ENCODE measurements at regions not wholly inside any gene's neighbourhood (a gene's known extent, or its start where the extent isn't known, plus 50 kb on each side); places are given as distances from the start of the nearest gene placed in this dataset.
"Not testable (repeated sequence)": the region's sequence is repeated elsewhere in the genome, so short reads cannot be mapped to it uniquely, and the experiment has no call there.

DNA sequence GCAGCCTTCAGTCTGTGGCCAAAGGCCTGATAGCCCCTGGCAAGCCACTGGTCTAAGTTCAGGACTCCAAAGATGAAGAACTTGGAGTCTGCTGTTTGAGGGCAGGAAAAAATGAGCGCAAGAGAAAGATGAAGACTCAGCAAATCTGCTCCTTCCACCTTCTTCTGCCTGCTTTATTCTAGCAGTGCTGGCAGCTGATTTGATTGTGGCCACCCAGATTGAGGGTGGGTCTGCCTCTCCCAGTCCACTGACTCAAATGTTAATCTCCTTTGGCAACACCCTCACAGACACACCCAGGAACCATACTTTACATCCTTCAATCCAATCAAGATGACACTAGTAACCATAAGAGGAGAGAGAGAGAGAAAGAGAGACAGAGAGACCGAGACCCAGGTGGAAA lies 127.6 kb downstream of the UTP18 start:
- no peak for DNase-seq (ENCODE audit: low read depth in 2 of 2, low spot score in 1 of 2)

DNA sequence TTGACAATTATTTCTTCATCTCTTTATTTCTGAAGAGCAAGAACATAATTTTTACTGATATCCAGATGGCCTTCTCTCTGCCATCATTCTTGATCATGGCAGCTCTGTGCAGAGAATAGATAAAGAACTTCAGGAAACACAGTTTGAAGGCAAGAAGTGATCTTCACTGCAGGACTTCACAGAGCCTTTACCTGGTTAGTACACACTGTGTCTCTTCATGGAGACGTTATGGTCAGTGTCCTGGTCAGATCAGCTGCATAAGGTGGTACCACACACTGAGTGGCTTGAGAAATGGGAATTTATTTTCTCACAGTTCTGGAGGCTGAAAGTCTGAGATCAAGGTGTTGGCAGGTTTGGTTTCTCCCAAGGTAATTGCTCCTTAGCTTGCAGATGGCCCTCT lies 129.5 kb downstream of the UTP18 start:
- DNase-seq (ENCODE audit: low read depth in 2 of 2, low spot score in 1 of 2), result no peak

DNA sequence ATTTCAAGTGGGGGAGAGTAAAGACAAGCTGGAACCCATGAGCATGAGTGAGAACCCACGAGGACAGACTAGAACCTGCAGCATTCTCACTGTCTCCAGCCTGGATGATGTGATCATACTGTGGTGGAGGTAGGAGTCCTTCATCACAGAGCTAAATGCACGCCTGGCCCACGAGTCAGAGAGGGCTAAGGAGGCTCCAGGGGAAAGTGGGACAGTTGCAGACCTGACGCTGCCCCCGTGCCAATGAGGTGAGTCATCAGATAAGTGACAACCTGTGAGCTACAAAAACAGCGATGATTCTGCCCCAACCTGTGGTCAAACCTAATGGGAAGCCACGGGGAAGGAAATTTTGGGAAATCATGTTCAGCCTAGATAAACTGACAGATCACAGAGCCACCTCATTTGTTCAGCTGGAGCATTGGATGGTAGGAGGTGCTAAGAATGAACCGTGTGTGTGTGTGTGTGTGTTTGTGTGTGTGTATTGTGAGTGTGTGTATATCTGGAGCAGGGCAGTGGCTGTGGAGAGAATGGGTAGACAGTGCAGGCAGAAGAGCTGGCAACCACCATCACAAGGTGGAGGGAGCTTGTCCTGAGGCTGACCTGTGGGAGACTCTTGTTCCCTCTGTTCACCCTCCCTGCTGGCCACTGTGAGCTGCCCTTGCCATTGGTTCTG lies 131.8 kb downstream of the UTP18 start:
- DNase-seq (ENCODE audit: low read depth in 2 of 2, low spot score in 1 of 2), result no peak

DNA sequence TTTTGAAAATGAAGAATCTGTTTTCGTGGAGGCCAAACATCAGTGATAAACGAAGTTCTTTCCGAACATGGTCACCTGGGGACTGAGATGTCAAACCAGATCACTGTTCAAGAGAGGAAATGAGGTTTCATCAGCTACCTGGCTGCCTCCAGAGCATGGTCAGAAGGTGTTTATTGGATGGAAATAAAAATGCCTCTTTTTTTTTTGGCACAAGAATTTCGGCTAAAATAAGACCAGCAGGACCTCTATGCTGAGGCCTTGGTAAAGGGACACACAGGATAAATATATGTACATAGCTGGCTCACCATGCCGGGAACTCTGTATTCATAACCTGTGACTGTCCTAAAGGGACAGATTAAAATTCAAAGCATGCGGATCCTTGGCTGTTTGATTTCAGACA lies 135.3 kb downstream of the UTP18 start:
- DNase-seq (ENCODE audit: low read depth in 2 of 2, low spot score in 1 of 2), result no peak

DNA sequence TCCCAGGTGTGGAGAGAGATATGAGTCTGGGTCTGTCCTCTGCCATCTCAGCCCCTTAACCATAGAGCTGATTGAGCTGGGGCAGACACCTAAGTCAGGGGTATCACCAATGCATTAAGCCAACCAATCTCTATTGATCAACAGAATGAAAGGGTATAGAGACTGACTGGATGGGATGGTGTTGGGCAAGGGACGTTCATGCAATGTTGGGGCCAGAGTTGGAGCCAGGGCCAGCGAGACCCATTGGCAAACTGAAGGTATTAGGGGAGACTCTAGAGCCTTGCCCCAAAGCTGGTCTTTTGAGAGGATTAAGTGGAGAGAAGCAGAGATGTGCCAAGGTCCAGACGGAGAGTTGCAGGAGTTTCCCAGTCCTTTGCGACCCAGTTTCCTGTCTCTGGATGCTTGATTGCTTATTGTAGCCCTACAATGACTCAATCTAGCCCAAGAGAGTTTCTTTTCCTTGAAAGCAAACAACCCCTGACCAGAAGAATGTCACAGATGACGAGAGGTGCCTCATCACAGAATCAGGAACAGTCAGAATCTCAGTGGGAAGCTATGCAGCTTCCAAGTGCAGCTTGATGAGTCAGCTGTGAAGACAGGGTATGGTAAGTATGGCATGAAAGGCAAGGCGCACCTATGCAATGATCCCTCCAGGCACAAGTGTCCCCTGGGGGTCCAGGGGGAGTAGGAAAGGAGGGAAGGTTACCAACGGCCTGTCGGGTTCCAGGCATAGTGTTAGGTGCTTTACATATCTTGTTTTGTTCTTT lies 137.2 kb downstream of the UTP18 start:
- DNase-seq (ENCODE audit: low read depth in 2 of 2, low spot score in 1 of 2), result no peak

DNA sequence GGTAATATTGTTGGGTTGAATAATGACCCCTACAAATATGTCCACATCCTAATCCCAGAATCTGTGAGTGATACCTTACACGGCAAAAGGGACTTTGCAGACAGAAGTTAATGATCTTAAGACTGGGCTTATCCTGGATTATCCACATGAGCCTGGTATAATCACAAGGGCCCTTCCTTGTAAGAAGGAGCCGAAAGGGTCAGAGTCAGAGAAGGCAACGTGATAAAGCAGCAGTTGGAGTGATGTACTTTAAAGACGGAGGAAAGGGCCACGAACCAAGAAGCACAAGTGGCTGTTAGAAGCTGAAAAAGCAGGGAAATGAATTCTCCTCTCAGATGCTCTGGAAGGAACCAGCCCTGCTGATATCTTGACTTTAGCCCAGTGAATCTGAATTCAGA lies 137.8 kb downstream of the UTP18 start:
- no peak for DNase-seq (ENCODE audit: low read depth in 2 of 2, low spot score in 1 of 2)

DNA sequence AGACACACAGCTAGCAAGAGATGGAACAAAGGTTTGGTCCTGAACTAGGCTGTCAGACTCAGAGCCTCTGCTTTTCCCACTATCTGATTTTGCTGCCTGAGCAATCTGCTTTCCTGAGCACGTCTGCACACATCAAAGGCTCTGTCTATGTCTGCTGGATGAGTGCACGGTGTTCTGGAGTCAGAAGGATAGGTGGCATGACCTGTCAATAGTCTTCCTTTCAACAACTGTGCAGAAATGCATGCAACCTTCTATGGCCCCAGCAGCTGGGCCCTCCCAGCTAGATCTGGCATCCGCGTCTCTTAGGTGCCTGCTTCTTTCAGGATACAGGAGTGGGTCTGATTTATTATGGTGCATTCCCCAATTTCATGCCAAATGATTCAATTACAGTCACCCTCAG lies 138.3 kb downstream of the UTP18 start:
- DNase-seq (ENCODE audit: low read depth in 2 of 2, low spot score in 1 of 2), result no peak

GRCh38 chr17:51401279-51401678 lies 140.9 kb downstream of the UTP18 start:
- DNase-seq (ENCODE audit: low read depth in 2 of 2, low spot score in 1 of 2), result no peak

DNA sequence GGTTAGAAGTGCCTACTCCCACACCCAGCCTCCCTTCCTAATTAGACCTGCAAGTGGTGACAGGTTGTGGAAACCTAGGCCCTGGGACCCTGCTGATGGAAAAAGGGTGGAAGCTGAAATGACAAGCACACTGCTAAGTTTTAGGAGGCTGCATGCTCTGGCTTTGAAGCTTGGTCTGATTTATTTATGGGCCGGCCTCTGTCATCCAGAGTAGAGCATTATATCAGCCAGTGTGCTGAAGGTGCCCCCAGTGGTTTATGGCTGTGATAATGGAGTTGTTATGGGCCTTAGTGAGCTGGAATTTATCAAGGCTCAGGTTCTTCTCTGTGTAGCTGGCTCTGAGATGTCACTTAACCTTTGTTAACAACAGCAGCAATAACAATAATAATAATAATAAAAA lies 142.6 kb downstream of the UTP18 start:
- no peak for DNase-seq (ENCODE audit: low read depth in 2 of 2, low spot score in 1 of 2)

GRCh38 chr17:51407576-51407975 lies 147.2 kb downstream of the UTP18 start:
- no peak for DNase-seq (ENCODE audit: low read depth in 2 of 2, low spot score in 1 of 2)

DNA sequence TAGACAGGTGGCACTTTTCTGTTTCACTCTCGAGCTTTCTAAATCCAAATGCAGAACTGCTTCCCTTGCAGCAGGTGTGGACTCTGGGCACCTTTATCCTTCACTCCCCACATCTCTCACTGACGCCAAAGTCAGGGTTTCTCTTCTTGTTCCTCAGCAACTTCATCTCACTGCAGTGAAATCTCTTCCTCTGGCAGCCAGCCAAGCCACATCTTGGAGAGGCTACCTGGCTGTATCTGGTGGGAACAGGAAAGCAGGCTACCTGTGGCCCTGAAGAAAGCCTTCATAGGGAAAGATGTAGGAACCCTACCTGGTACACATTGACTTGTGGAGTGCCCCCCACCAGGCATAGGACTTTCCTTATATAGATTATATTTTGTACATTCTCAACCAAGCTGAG lies 159.1 kb downstream of the UTP18 start:
- no peak for DNase-seq (ENCODE audit: low read depth in 2 of 2, low spot score in 1 of 2)

DNA sequence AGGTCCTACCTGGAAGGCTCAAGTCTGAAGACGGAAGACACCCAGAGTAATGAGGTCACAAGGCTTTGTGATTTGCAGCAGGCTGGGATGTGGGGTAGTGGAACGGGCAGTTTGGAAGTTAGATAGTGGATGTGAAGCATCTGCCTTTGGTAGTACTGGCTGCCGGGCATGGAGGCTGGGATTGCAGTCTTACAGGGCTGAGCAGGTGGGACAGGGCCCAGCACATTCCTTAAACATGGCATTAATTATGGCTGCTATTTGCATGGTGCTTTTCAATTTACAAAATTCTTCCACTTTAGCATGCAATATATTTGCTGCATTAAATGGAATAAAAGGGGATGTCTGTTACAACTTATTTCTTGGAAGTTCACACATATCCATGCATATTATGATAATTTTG lies 161.2 kb downstream of the UTP18 start:
- no peak for DNase-seq (ENCODE audit: low read depth in 2 of 2, low spot score in 1 of 2)

- no peak for DNase-seq (ENCODE audit: low read depth in 2 of 2, low spot score in 1 of 2)
Observed at GRCh38 chr17:51422634-51423033, 162.3 kb downstream of the UTP18 start.

DNA sequence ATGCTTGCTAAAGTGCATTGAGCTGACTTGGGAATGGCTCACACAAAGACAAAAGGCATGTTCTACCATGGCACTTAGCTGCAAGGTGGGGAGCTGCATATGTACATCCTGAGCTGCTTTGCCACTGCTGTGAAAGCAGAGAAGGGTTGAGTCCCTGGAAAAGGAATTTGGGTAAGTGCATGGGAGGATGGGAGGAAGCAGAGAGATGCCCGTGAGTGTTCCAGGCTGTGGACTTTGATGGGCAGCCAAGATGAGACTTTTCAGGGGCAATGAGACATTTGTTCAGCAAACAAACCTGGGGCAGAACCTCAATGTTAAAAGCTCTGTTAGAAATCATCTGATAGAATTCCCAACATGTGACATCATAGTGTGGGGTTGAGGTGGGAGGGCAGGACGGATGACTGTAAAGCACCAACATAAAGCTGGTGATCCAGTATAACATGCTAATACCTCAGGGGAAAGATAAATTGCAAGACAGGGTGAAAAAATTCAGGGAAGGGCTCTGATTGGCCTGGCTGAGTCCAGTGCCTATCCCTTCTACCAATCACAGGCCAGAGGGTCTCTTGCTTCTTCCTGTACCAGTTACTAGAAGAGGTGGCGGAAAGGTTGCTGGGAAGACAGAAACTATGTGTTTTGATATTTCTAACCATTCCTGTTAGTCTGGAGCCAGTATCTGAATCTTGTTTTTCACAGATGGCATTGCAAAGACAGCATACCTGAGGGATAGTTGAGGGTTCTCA lies 163.2 kb downstream of the UTP18 start:
- DNase-seq (ENCODE audit: low read depth in 2 of 2, low spot score in 1 of 2), result no peak

- no peak for DNase-seq (ENCODE audit: low read depth in 2 of 2, low spot score in 1 of 2)
Observed at GRCh38 chr17:51425773-51426172, 165.4 kb downstream of the UTP18 start.

- no peak for DNase-seq (ENCODE audit: low read depth in 2 of 2, low spot score in 1 of 2)
Observed at GRCh38 chr17:51427323-51427811, 167.0 kb downstream of the UTP18 start.

- DNase-seq (ENCODE audit: low read depth in 2 of 2, low spot score in 1 of 2), result peak in 1 of 2 donors; percentile 12
Observed at GRCh38 chr17:51427856-51428255, 167.5 kb downstream of the UTP18 start.

- no peak for DNase-seq (ENCODE audit: low read depth in 2 of 2, low spot score in 1 of 2)
Observed at GRCh38 chr17:51428668-51429495, 168.5 kb downstream of the UTP18 start.

- not testable (repeated sequence) for DNase-seq (ENCODE audit: low read depth in 2 of 2, low spot score in 1 of 2)
Observed at GRCh38 chr17:51429938-51430337, 169.6 kb downstream of the UTP18 start.

DNA sequence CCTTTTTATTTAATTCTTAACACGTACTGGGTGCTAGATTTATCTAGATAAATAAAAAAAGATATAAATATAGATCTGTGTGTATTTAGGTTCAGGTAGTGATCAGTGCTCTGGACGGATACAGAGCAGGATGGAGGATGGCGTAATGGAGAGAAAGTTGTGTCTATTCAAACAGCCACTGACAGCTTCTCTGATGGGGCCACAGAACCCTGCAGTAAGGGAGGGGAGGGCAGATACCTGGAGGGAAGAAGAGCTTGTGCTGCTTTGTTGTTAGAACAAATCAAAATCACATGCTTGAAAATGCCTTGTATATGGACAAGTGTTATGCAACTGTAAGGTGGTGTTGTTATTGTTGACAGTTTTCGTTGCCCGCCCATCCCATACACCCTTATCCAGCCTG lies 170.2 kb downstream of the UTP18 start:
- DNase-seq (ENCODE audit: low read depth in 2 of 2, low spot score in 1 of 2), result no peak

All from stimulated activated CD8-positive, alpha-beta memory T cell treated with anti-CD3 and anti-CD28 coated beads, Interleukin-4, amount 100 ng/mL, for 1 hour (primary cell).